ENCODE measurements at regions not wholly inside any gene's neighbourhood (a gene's known extent, or its start where the extent isn't known, plus 50 kb on each side); places are given as distances from the start of the nearest gene placed in this dataset.

DNA sequence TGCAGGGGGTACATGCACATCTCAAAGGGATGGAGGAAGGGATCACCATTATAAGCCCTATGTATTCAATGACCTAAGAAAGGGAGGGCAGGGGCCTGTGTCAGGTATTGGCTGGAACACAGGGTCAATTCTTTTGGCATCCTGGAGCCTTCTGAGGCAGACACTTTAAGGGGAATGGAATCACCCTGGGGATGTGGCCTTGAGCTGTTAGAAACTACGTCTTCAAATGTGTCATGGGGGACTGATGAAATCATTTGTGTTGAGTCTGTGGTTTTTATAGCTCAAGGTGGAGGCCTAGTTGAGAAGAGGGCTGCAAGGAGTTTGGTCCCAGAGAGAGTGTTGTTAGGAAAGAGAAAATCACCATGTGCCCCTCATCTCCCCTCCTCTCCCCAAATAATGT, 206.1 kb upstream of the CELF2 start:
- TF ChIP-seq, protein P1, sequence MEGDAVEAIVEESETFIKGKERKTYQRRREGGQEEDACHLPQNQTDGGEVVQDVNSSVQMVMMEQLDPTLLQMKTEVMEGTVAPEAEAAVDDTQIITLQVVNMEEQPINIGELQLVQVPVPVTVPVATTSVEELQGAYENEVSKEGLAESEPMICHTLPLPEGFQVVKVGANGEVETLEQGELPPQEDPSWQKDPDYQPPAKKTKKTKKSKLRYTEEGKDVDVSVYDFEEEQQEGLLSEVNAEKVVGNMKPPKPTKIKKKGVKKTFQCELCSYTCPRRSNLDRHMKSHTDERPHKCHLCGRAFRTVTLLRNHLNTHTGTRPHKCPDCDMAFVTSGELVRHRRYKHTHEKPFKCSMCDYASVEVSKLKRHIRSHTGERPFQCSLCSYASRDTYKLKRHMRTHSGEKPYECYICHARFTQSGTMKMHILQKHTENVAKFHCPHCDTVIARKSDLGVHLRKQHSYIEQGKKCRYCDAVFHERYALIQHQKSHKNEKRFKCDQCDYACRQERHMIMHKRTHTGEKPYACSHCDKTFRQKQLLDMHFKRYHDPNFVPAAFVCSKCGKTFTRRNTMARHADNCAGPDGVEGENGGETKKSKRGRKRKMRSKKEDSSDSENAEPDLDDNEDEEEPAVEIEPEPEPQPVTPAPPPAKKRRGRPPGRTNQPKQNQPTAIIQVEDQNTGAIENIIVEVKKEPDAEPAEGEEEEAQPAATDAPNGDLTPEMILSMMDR (IDR thresholded peaks at IDR 0.05; ENCODE audit: insufficient read depth, low read length, poor library complexity, severe bottlenecking): no peak
- TF ChIP-seq EZH2phosphoT487 (conservative IDR thresholded peaks at IDR 0.05; ENCODE audit: low read length): no peak
